K562 (cell line): ENCODE measurements at regions not wholly inside any gene's neighbourhood (a gene's known extent, or its start where the extent isn't known, plus 50 kb on each side); places are given as distances from the start of the nearest gene placed in this dataset.

ENCODE experiments used
- ATAC-seq: fragments of 200-7000 bp; cut with Tn5 transposase; 3 replicates; pipeline ENCODE4 v1.9.1; 2020; ENCODE audit warnings: moderate library complexity
- BruUV-seq: library from RNA; stranded (reverse); fragments of 400-500 nt; replicated peaks from 2 replicates; lab custom pipeline; 2021; lab: Mats Ljungman, UMichigan
- CTCF ChIA-PET: fragments of 300-600 bp; formaldehyde crosslinking; extraction: SDS; loops from one replicate; lab custom pipeline; 2021; ENCODE audit warnings: low intra/inter-chr PET ratio; lab: Yijun Ruan, JAX
- POLR2A ChIA-PET: fragments of 300-600, 350-650 bp; sonication (Branson Sonifier 250); formaldehyde crosslinking; extraction: SDS; loops from one replicate; lab custom pipeline; 2021; ENCODE audit warnings: antibody characterized with exemption, inconsistent platforms; lab: Yijun Ruan, JAX
- DNase-seq, 4 experiments: peaks; one replicate each; pipeline versions ENCODE4 v3.0.0 to v3.0.0-alpha.2; 2011 to 2018; ENCODE audit warnings: low spot score in 3 of 4, mixed read lengths in 3 of 4; ENCODE audit errors: extremely low read depth in 1 of 4
- FAIRE-seq: peaks from 2 replicates; lab custom pipeline; 2011; peaks lifted over from hg19 to GRCh38; lab: Jason Lieb, UNC
- H2AFZ ChIP-seq: 2 replicates; pipeline ENCODE4 v1.6.0; 2011; ENCODE audit warnings: low read depth, low read length, control low read depth, inconsistent platforms
- H3K27ac ChIP-seq: fragments of 200-600 bp; 3 replicates; pipeline ENCODE4 v1.8.0; 2011; ENCODE audit warnings: low read depth, mild to moderate bottlenecking, control low read depth, inconsistent platforms, low read length, moderate library complexity, mixed read lengths; ENCODE audit errors: extremely low read depth
- H3K27me3 ChIP-seq, 2 experiments: fragments of 300-600 bp in 1 of 2; 2 replicates in 1 of 2; 3 replicates in 1 of 2; pipeline versions ENCODE4 v1.6.0 to v1.8.0; 2011; ENCODE audit warnings: inconsistent platforms in 2 of 2, low read length in 2 of 2, mild to moderate bottlenecking in 1 of 2, mixed read lengths in 1 of 2, moderate library complexity in 1 of 2; ENCODE audit not compliant: control insufficient read depth in 2 of 2, insufficient read depth in 2 of 2
- H3K36me3 ChIP-seq: fragments of 300-600 bp; 3 replicates; pipeline ENCODE4 v1.8.0; 2011; ENCODE audit warnings: mild to moderate bottlenecking, low read length, inconsistent platforms; ENCODE audit not compliant: control insufficient read depth, insufficient read depth
- H3K4me1 ChIP-seq, 2 experiments: fragments of 200-600 bp in 1 of 2; replicated peaks in 1 of 2; 2 replicates in 1 of 2; 3 replicates in 1 of 2; pipeline versions ENCODE4 v1.5.1 to v1.8.0; 2011; ENCODE audit warnings: inconsistent platforms in 2 of 2, low read length in 2 of 2, mild to moderate bottlenecking in 1 of 2, mixed read lengths in 1 of 2, moderate library complexity in 1 of 2; ENCODE audit not compliant: control insufficient read depth in 2 of 2, insufficient read depth in 2 of 2
- H3K4me2 ChIP-seq: 2 replicates; pipeline ENCODE4 v1.6.1; 2011; ENCODE audit warnings: low read length, control low read depth, inconsistent platforms, mixed read lengths; ENCODE audit not compliant: insufficient read depth
- H3K4me3 ChIP-seq: fragments of 200-600 bp; sonication (generic), shearing (Covaris generic); 2 replicates; pipeline ENCODE4 v1.5.1; 2016; ENCODE audit warnings: control low read depth, inconsistent platforms
- H3K79me2 ChIP-seq: fragments of 200-600 bp; 3 replicates; pipeline ENCODE4 v1.8.0; 2011; ENCODE audit warnings: low read length, inconsistent platforms; ENCODE audit not compliant: control insufficient read depth, insufficient read depth
- H3K9ac ChIP-seq, 2 experiments: 2 replicates each; pipeline versions ENCODE4 v1.6.0 to v1.6.1; 2011; ENCODE audit warnings: low read depth in 2 of 2, low read length in 2 of 2, control low read depth in 1 of 2, inconsistent platforms in 1 of 2, mild to moderate bottlenecking in 1 of 2, mixed read lengths in 1 of 2; ENCODE audit not compliant: insufficient read depth in 1 of 2
- H3K9me1 ChIP-seq: one replicate; pipeline ENCODE4 v1.6.0; 2011; ENCODE audit warnings: inconsistent platforms, mild to moderate bottlenecking, low read length, moderate library complexity; ENCODE audit not compliant: control insufficient read depth, insufficient read depth
- H3K9me3 ChIP-seq: replicated peaks from 2 replicates; pipeline ENCODE4 v1.5.1; 2011; ENCODE audit warnings: low read depth, low read length, inconsistent platforms; ENCODE audit not compliant: control insufficient read depth, insufficient read depth
- H4K20me1 ChIP-seq: replicated peaks from 2 replicates; pipeline ENCODE4 v1.6.1; 2011; ENCODE audit warnings: low read length, inconsistent platforms, mixed read lengths; ENCODE audit not compliant: control insufficient read depth, insufficient read depth
- C11orf30 ChIP-seq: fragments of 450-650 bp; IDR thresholded peaks from 2 replicates; pipeline ENCODE4 v1.6.1; 2016; ENCODE audit warnings: low read depth, mild to moderate bottlenecking
- GATA2 ChIP-seq: sonication (generic); formaldehyde crosslinking; IDR thresholded peaks from 2 replicates; pipeline ENCODE4 v1.4.0; 2020; ENCODE audit warnings: mild to moderate bottlenecking, missing genetic modification reagents
- GTF2E2 ChIP-seq: fragments of 200-800 bp; sonication (Bioruptor generic); IDR thresholded peaks from 2 replicates; pipeline ENCODE4 v1.6.1; 2016; ENCODE audit warnings: missing genetic modification characterization, missing compliant biosample characterization
- ILK ChIP-seq: fragments of 450-650 bp; IDR thresholded peaks from 2 replicates; pipeline ENCODE4 v1.6.1; 2016; ENCODE audit warnings: missing genetic modification characterization, low read depth, mild to moderate bottlenecking, missing compliant biosample characterization, moderate library complexity, borderline replicate concordance
- NEUROD1 ChIP-seq: fragments of 150-350 bp; IDR thresholded peaks from 2 replicates; pipeline ENCODE4 v1.6.1; 2014; ENCODE audit warnings: borderline replicate concordance, low read length, low read depth; ENCODE audit not compliant: partially characterized antibody
- SMAD4 ChIP-seq: fragments of 250-450 bp; sonication (Bioruptor Pico); conservative IDR thresholded peaks from 2 replicates; pipeline ENCODE4 v1.8.0; 2021; ENCODE audit warnings: inconsistent platforms, mild to moderate bottlenecking, moderate library complexity
- TEAD4 ChIP-seq, 2 experiments: sonication (generic) in 1 of 2; formaldehyde crosslinking in 1 of 2; IDR thresholded peaks; 2 replicates each; pipeline versions ENCODE4 v1.6.1 to v1.8.0; 2012 to 2022; ENCODE audit warnings: borderline replicate concordance in 1 of 2, inconsistent platforms in 1 of 2, low read length in 1 of 2, mild to moderate bottlenecking in 1 of 2, missing genetic modification reagents in 1 of 2
- TSC22D4 ChIP-seq: fragments of 450-650 bp; IDR thresholded peaks from 2 replicates; pipeline ENCODE4 v1.6.1; 2016; ENCODE audit warnings: missing genetic modification characterization, missing biosample characterization, control low read depth
- ZHX1 ChIP-seq: fragments of 150-350 bp; conservative IDR thresholded peaks from 2 replicates; pipeline ENCODE4 v1.6.1; 2014; ENCODE audit warnings: low read length
- ZNF121 ChIP-seq: sonication (generic); formaldehyde crosslinking; conservative IDR thresholded peaks from 2 replicates; pipeline ENCODE4 v1.8.0; 2022; ENCODE audit warnings: missing genetic modification reagents
- ZNF197 ChIP-seq: fragments of 200-800 bp; sonication (Bioruptor generic); IDR thresholded peaks from 2 replicates; pipeline ENCODE4 v1.6.1; 2016; ENCODE audit warnings: low read depth, missing genetic modification characterization, missing compliant biosample characterization
- ZNF277 ChIP-seq: fragments of 250-450 bp; sonication (Bioruptor Pico); IDR thresholded peaks from 2 replicates; pipeline ENCODE4 v1.8.0; 2022; ENCODE audit warnings: inconsistent platforms, mild to moderate bottlenecking, moderate library complexity, borderline replicate concordance
- ZNF79 ChIP-seq: fragments of 250-450 bp; sonication (Bioruptor Pico); IDR thresholded peaks from 2 replicates; pipeline ENCODE4 v1.4.0; 2020; ENCODE audit warnings: low read depth, mild to moderate bottlenecking, moderate library complexity
- WGBS: fragments of 100-300 bp; shearing (Covaris generic); methylation state at CpG from one replicate; pipeline ENCODE4 v1.1.6; 2016; ENCODE audit warnings: low coverage, mixed read lengths; ENCODE audit not compliant: insufficient coverage; ENCODE audit errors: missing lambda C conversion rate; 5-methylcytosine and 5-hydroxymethylcytosine counted together
- in situ Hi-C: fragments of 300-500 bp; cut with MboI; formaldehyde crosslinking; loops from 4 replicates; pipeline ENCODE4 v1.15.0; 2018; ENCODE audit warnings: inconsistent platforms, mixed read lengths
- intact Hi-C: fragments of 100-400 bp; cut with micrococcal nuclease; formaldehyde crosslinking; loops from 2 replicates; pipeline ENCODE4 v1.14.2; 2022
- TF ChIP-seq, protein P1 (sequence below): sonication (generic); formaldehyde crosslinking; IDR thresholded peaks from 2 replicates; pipeline ENCODE4 v1.8.0; 2022; ENCODE audit warnings: missing genetic modification reagents, mild to moderate bottlenecking, moderate library complexity, borderline replicate concordance
- TF ChIP-seq, protein P2 (sequence below), 2 experiments: fragments of 450-650 bp; conservative IDR thresholded peaks; 2 replicates each; pipeline ENCODE4 v1.6.1; 2017; ENCODE audit warnings: mild to moderate bottlenecking in 2 of 2, moderate library complexity in 2 of 2

GRCh38 chr3:152039887-152040286 lies 166.4 kb downstream of the SUCNR1 start (continued):
- no peak for TF ChIP-seq ZNF79
- no peak for TF ChIP-seq ILK (tag)
- TF ChIP-seq ZNF121 (CRISPR knock-in tag): no peak
- TF ChIP-seq ZNF277: no peak
- TF ChIP-seq NEUROD1: no peak
- no peak for TF ChIP-seq ZNF197
- TF ChIP-seq, protein P1, sequence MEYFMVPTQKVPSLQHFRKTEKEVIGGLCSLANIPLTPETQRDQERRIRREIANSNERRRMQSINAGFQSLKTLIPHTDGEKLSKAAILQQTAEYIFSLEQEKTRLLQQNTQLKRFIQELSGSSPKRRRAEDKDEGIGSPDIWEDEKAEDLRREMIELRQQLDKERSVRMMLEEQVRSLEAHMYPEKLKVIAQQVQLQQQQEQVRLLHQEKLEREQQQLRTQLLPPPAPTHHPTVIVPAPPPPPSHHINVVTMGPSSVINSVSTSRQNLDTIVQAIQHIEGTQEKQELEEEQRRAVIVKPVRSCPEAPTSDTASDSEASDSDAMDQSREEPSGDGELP (CRISPR knock-in tag): no peak
- TF ChIP-seq TSC22D4 (tag): no peak
- TF ChIP-seq GTF2E2 (tag): no peak
- TF ChIP-seq GATA2 (CRISPR knock-in tag): no peak

DNA sequence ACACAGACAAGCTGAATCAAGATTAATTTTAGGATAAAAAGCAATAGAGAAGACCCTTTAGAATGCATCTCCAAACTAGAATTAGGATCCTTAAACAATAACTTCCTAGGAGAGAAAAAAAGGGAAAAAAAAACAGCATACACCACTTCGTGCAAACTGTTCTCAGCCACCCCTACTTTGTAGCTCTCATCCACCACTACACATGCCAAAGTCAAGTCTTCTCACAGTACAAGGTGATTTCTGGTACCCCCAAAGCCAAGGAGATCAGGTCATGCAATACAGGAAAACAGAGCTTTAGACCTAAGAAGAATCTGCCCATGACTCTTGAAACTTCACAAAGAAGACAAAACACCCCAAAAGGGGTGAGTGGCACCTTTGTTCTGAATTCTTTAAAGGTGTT lies 166.9 kb downstream of the SUCNR1 start:
- CTCF ChIA-PET: no interaction called here
- no TSS peak for BruUV-seq
- no peaks in the 10 kb centered on the region for H3K36me3 ChIP-seq
- no peak for ATAC-seq
- in situ Hi-C loops: no loop called here
- no peak overlapping the region for H3K9ac ChIP-seq
- no peak overlapping the region for H3K27ac ChIP-seq
- H3K4me3 ChIP-seq: no peak overlapping the region
- no peak for DNase-seq
- H3K9me3 ChIP-seq: no peaks in the 10 kb centered on the region; the same call in 1 of the 2 replicates
- WGBS: 0% methylated on average over 1 of the region's 1 CpG
- no peaks in the 10 kb centered on the region for H3K4me1 ChIP-seq
- intact Hi-C loops: no loop called here
- no peaks in the 10 kb centered on the region for H3K9me1 ChIP-seq
- H3K4me2 ChIP-seq: no peak overlapping the region
- FAIRE-seq: no peak
- no peaks in the 10 kb centered on the region for H4K20me1 ChIP-seq
- peak overlapping the region; percentile 18; the same call in 1 of the 2 replicates for H2AFZ ChIP-seq
- POLR2A ChIA-PET: interaction anchor here (0.7 kb wide), 1 partner anchor 12 kb away, joined by 3 read pairs; no protein-coding TSS in a partner anchor
- H3K27me3 ChIP-seq: no peaks in the 10 kb centered on the region
- H3K79me2 ChIP-seq: no peaks in the 10 kb centered on the region
- TF ChIP-seq TEAD4 (IDR thresholded peaks at IDR 0.05; ENCODE audit: low read length): no peak
- TF ChIP-seq TEAD4 (CRISPR knock-in tag; IDR thresholded peaks at IDR 0.05; ENCODE audit: borderline replicate concordance): no peak
- no peak for TF ChIP-seq SMAD4 (CRISPR knock-in tag)
- no peak for TF ChIP-seq C11orf30
- TF ChIP-seq, protein P2, sequence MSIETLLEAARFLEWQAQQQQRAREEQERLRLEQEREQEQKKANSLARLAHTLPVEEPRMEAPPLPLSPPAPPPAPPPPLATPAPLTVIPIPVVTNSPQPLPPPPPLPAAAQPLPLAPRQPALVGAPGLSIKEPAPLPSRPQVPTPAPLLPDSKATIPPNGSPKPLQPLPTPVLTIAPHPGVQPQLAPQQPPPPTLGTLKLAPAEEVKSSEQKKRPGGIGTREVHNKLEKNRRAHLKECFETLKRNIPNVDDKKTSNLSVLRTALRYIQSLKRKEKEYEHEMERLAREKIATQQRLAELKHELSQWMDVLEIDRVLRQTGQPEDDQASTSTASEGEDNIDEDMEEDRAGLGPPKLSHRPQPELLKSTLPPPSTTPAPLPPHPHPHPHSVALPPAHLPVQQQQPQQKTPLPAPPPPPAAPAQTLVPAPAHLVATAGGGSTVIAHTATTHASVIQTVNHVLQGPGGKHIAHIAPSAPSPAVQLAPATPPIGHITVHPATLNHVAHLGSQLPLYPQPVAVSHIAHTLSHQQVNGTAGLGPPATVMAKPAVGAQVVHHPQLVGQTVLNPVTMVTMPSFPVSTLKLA (conservative IDR thresholded peaks at IDR 0.05): no peak
- TF ChIP-seq ZHX1: no peak
